CD4-positive, CD25-positive, alpha-beta regulatory T cell (primary cell): ENCODE measurements at regions not wholly inside any gene's neighbourhood (a gene's known extent, or its start where the extent isn't known, plus 50 kb on each side); places are given as distances from the start of the nearest gene placed in this dataset.

Experiments used
- ATAC-seq, 2 donors: fragments of 150-1000 bp; cut with Tn5 transposase; one replicate each; pipeline ENCODE4 v1.10.0; 2021; ENCODE audit warnings: low read depth in 2 of 2, moderate number of reproducible peaks in 2 of 2, moderate library complexity in 1 of 2
- DNase-seq, 3 donors: peaks; one replicate each; pipeline versions ENCODE4 v3.0.0 to v3.0.0-alpha.2; 2012 to 2022; ENCODE audit warnings: mixed read lengths in 1 of 3
- H3K27ac ChIP-seq: one replicate; pipeline ENCODE4 v1.7.0; 2013; ENCODE audit warnings: mild to moderate bottlenecking, low read length; ENCODE audit not compliant: insufficient read depth, poor library complexity, severe bottlenecking
- H3K27me3 ChIP-seq: one replicate; pipeline ENCODE4 v1.7.0; 2013; ENCODE audit warnings: low read length; ENCODE audit not compliant: control insufficient read depth, insufficient read depth
- H3K36me3 ChIP-seq: one replicate; pipeline ENCODE4 v1.7.0; 2013; ENCODE audit warnings: mild to moderate bottlenecking, low read length, moderate library complexity; ENCODE audit not compliant: control insufficient read depth, insufficient read depth
- H3K4me1 ChIP-seq: 2 replicates; pipeline ENCODE4 v1.7.0; 2013; ENCODE audit warnings: mild to moderate bottlenecking, low read length; ENCODE audit not compliant: insufficient read depth, control insufficient read depth, poor library complexity, severe bottlenecking
- H3K4me3 ChIP-seq: one replicate; pipeline ENCODE4 v1.7.0; 2013; ENCODE audit warnings: low read depth, mild to moderate bottlenecking, low read length, moderate library complexity
- H3K9me3 ChIP-seq, 2 experiments: 1 replicate in 1 of 2; 2 replicates in 1 of 2; pipeline ENCODE4 v1.7.0; 2013; ENCODE audit warnings: low read length in 2 of 2, mild to moderate bottlenecking in 1 of 2, moderate library complexity in 1 of 2; ENCODE audit not compliant: control insufficient read depth in 2 of 2
- H3K27ac Mint-ChIP-seq, 3 donors: one replicate each; pipeline ENCODE4 v1.8.0; 2020 to 2022; ENCODE audit warnings: mild to moderate bottlenecking in 3 of 3, mixed read lengths in 3 of 3, moderate library complexity in 2 of 3
- H3K27me3 Mint-ChIP-seq: one replicate; pipeline ENCODE4 v1.8.0; 2022; ENCODE audit warnings: mild to moderate bottlenecking, mixed read lengths
- H3K36me3 Mint-ChIP-seq: one replicate; pipeline ENCODE4 v1.8.0; 2020; ENCODE audit warnings: mixed read lengths
- H3K4me1 Mint-ChIP-seq, 4 donors: one replicate each; pipeline ENCODE4 v1.8.0; 2020 to 2022; ENCODE audit warnings: mixed read lengths in 4 of 4, mild to moderate bottlenecking in 1 of 4
- H3K4me3 Mint-ChIP-seq, 4 donors: one replicate each; pipeline ENCODE4 v1.8.0; 2020 to 2022; ENCODE audit warnings: mild to moderate bottlenecking in 4 of 4, mixed read lengths in 4 of 4, moderate library complexity in 3 of 4
- H3K9me3 Mint-ChIP-seq, 7 donors: one replicate each; pipeline ENCODE4 v1.8.0; 2020 to 2022; ENCODE audit warnings: mixed read lengths in 7 of 7, mild to moderate bottlenecking in 3 of 7, moderate library complexity in 2 of 7

GRCh38 chr20:11140359-11140758 is 466.6 kb upstream of the JAG1 start:
- Histone ChIP-seq H3K9me3 (no peaks in the 10 kb centered on the region), H3K36me3 (no peaks in the 10 kb centered on the region), H3K27me3 (no peaks in the 10 kb centered on the region), H3K27ac (no peak overlapping the region), H3K4me1 (no peaks in the 10 kb centered on the region), H3K4me3 (no peak overlapping the region)
- Mint-ChIP-seq H3K4me1 (no peaks in the 10 kb centered on the region), H3K4me3 (no peak overlapping the region), H3K36me3 (no peaks in the 10 kb centered on the region), H3K27me3 (no peaks in the 10 kb centered on the region), H3K9me3 (peaks cover 0 to 12% (median 4%) of the 10 kb centered on the region in 7 donors), H3K27ac (no peak overlapping the region)
- DNase-seq (no peak), ATAC-seq (no peak)

GRCh38 chr20:11143481-11143880 is 469.7 kb upstream of the JAG1 start:
- H3K27ac ChIP-seq, result no peak overlapping the region
- no peaks in the 10 kb centered on the region for H3K36me3 ChIP-seq
- DNase-seq, result no peak
- H3K27me3 Mint-ChIP-seq, result no peaks in the 10 kb centered on the region
- H3K9me3 ChIP-seq, result no peaks in the 10 kb centered on the region
- no peak overlapping the region for H3K27ac Mint-ChIP-seq
- no peaks in the 10 kb centered on the region for H3K4me1 Mint-ChIP-seq
- H3K27me3 ChIP-seq, result no peaks in the 10 kb centered on the region
- H3K4me3 Mint-ChIP-seq, result no peak overlapping the region
- peaks cover 0 to 9% (median 4%) of the 10 kb centered on the region in 7 donors for H3K9me3 Mint-ChIP-seq
- no peak overlapping the region for H3K4me3 ChIP-seq
- H3K36me3 Mint-ChIP-seq, result no peaks in the 10 kb centered on the region
- H3K4me1 ChIP-seq, result no peaks in the 10 kb centered on the region
- ATAC-seq, result no peak

DNA sequence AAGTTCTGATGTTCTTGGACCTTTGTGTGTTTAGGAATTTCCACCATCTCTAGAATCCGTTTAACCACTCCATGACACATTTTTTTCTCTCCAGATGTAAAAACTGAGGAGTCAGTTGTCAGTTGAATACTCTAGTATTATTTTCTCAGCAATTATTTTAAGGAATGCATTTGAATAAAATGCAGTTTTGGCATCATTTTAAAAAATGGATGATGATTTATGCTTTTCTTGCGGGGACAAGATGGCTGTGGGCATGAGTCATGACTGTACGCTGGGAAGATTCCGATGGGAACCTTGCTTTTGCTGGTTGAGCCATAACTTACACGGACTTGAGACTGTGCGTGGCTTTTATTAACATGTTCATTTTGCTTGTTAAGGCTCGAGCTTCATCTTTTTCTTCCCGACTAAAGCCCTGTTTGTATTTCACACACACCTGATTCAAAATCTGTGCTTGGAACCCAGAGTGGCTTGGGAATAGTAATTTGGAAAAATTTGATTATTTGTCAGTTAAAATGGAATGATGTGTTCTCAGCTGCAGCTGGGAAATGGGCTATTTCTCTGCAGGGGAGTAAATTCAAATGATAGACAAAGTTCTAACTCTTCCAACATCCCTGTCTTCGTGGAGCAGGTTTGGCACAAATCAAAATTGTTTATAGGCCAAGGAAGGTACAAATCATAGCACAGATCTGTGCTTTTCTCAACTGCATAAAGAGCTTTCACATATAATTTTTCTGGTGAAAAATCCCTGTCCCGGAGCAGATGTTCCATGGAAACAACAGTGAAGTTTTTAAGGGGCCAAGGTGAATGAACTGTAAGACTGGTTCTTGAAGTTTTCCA is 470.5 kb upstream of the JAG1 start:
- no peak for ATAC-seq
- no peaks in the 10 kb centered on the region for H3K36me3 Mint-ChIP-seq
- Histone ChIP-seq H3K4me1 (no peaks in the 10 kb centered on the region), H3K27me3 (no peaks in the 10 kb centered on the region), H3K36me3 (no peaks in the 10 kb centered on the region), H3K27ac (no peak overlapping the region), H3K4me3 (no peak overlapping the region), H3K9me3 (no peaks in the 10 kb centered on the region)
- peaks cover 0 to 8% (median 4%) of the 10 kb centered on the region in 7 donors for H3K9me3 Mint-ChIP-seq
- no peaks in the 10 kb centered on the region for H3K27me3 Mint-ChIP-seq
- H3K4me3 Mint-ChIP-seq, result no peak overlapping the region
- H3K27ac Mint-ChIP-seq, result no peak overlapping the region
- DNase-seq, result no peak
- H3K4me1 Mint-ChIP-seq, result no peaks in the 10 kb centered on the region

DNA sequence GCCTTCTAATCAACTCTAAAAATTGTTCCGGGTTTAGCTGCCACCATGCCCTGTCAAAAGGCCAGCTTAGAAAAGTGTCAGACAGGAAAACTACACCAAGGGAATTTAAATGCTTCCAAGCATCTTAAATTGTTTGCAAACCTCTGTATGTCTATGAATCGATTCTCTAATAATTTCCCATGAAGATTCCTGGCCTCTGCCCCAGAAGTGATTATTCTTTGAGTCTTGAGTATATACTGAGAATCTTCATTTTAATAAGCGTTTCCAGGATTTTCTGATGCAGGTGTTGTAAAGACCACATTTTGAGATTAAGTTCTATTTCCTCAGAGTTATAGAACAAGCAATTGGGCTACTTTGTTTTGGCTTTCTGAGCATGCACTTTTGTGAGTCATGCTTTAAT is 471.8 kb upstream of the JAG1 start:
- Mint-ChIP-seq H3K27ac (no peak overlapping the region), H3K4me3 (no peak overlapping the region), H3K36me3 (no peaks in the 10 kb centered on the region), H3K4me1 (no peaks in the 10 kb centered on the region), H3K9me3 (peaks cover 0 to 8% (median under 1%) of the 10 kb centered on the region in 7 donors), H3K27me3 (no peaks in the 10 kb centered on the region)
- DNase-seq, result no peak
- H3K27ac ChIP-seq, result no peak overlapping the region
- H3K4me1 ChIP-seq, result no peaks in the 10 kb centered on the region
- no peaks in the 10 kb centered on the region for H3K27me3 ChIP-seq
- H3K36me3 ChIP-seq, result no peaks in the 10 kb centered on the region
- no peak overlapping the region for H3K4me3 ChIP-seq
- no peak for ATAC-seq
- no peaks in the 10 kb centered on the region for H3K9me3 ChIP-seq

DNA sequence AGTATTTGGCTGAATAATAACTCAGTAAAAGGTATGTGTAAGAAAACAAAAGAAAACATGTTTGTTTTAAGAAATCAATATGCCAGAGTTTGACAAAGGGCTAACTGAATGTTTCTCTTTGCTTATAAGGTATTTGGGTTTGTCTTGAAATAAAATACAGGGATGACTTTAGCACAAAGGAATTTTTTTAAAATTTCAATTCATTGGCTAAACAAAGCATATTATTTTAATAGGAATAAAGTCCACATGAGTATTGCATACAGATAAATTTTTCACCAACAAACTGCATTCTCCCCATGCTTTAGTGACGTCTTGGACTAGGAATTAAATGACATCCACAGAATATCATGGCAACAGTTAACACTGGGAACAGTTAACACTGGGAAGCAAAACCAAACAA is 480.0 kb upstream of the JAG1 start:
- Mint-ChIP-seq H3K9me3 (peaks cover 0 to 5% (median 0%) of the 10 kb centered on the region in 7 donors), H3K27ac (no peak overlapping the region), H3K36me3 (no peaks in the 10 kb centered on the region), H3K4me1 (no peaks in the 10 kb centered on the region), H3K4me3 (no peak overlapping the region), H3K27me3 (no peaks in the 10 kb centered on the region)
- no peaks in the 10 kb centered on the region for H3K27me3 ChIP-seq
- no peak for ATAC-seq
- DNase-seq, result no peak
- no peak overlapping the region for H3K4me3 ChIP-seq
- no peaks in the 10 kb centered on the region for H3K9me3 ChIP-seq
- no peak overlapping the region for H3K27ac ChIP-seq
- no peaks in the 10 kb centered on the region for H3K36me3 ChIP-seq
- H3K4me1 ChIP-seq, result no peaks in the 10 kb centered on the region

DNA sequence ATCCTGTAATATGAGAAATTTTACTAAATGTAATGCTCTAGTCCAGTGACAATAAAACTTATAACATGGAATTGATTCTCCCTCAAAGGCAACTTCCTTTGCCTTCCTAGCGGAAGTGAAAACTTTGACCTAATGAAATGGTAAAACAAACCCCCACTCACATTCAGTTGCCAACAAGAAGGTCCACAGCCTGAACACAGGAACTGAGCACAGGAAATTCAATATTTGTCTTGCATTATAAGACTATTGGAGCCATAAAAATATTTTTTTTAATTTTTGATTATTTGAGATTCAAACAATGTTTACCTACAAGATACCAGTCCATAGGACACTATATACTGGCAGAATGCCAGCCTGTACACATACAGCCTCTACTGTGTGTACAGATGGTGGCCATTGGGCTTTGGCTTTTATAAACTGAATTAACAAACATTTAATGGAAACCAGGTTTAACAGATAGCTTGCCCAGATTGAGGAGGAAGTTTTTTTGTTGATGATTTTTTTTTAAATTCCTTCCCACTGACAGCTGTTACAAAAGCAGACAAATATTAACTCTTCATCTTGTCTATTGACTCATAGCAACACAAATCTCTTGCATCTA is 481.5 kb upstream of the JAG1 start:
- no peak for ATAC-seq
- no peaks in the 10 kb centered on the region for H3K27me3 Mint-ChIP-seq
- H3K36me3 ChIP-seq, result no peaks in the 10 kb centered on the region

GRCh38 chr20:11156922-11157321 is 483.1 kb upstream of the JAG1 start:
- DNase-seq, result no peak
- H3K27ac ChIP-seq, result no peak overlapping the region
- H3K27me3 ChIP-seq, result no peaks in the 10 kb centered on the region
- H3K36me3 ChIP-seq, result no peaks in the 10 kb centered on the region
- Mint-ChIP-seq H3K4me3 (no peak overlapping the region), H3K27me3 (no peaks in the 10 kb centered on the region), H3K27ac (no peak overlapping the region), H3K4me1 (no peaks in the 10 kb centered on the region), H3K9me3 (peaks cover 0 to 7% (median 0%) of the 10 kb centered on the region in 7 donors), H3K36me3 (no peaks in the 10 kb centered on the region)
- H3K9me3 ChIP-seq, result no peaks in the 10 kb centered on the region
- H3K4me3 ChIP-seq, result no peak overlapping the region
- H3K4me1 ChIP-seq, result no peaks in the 10 kb centered on the region
- no peak for ATAC-seq

More for the DNA sequence above, 481.5 kb upstream of the JAG1 start:
- Histone ChIP-seq H3K4me3 (no peak overlapping the region), H3K27me3 (no peaks in the 10 kb centered on the region), H3K27ac (no peak overlapping the region), H3K9me3 (no peaks in the 10 kb centered on the region), H3K4me1 (no peaks in the 10 kb centered on the region)
- H3K27ac Mint-ChIP-seq, result no peak overlapping the region
- no peak for DNase-seq
- H3K4me3 Mint-ChIP-seq, result no peak overlapping the region
- peaks cover 0 to 5% (median 0%) of the 10 kb centered on the region in 7 donors for H3K9me3 Mint-ChIP-seq
- H3K36me3 Mint-ChIP-seq, result no peaks in the 10 kb centered on the region
- no peaks in the 10 kb centered on the region for H3K4me1 Mint-ChIP-seq

GRCh38 chr20:11158146-11158545 is 484.3 kb upstream of the JAG1 start:
- no peaks in the 10 kb centered on the region for H3K36me3 ChIP-seq
- no peaks in the 10 kb centered on the region for H3K4me1 Mint-ChIP-seq
- no peak overlapping the region for H3K4me3 ChIP-seq
- H3K27me3 Mint-ChIP-seq, result no peaks in the 10 kb centered on the region
- H3K4me3 Mint-ChIP-seq, result no peak overlapping the region
- no peaks in the 10 kb centered on the region for H3K4me1 ChIP-seq
- DNase-seq, result no peak
- no peaks in the 10 kb centered on the region for H3K27me3 ChIP-seq
- H3K36me3 Mint-ChIP-seq, result no peaks in the 10 kb centered on the region
- H3K9me3 ChIP-seq, result no peaks in the 10 kb centered on the region
- ATAC-seq, result no peak
- peaks cover 0 to 7% (median 4%) of the 10 kb centered on the region in 7 donors for H3K9me3 Mint-ChIP-seq
- H3K27ac ChIP-seq, result no peak overlapping the region
- H3K27ac Mint-ChIP-seq, result no peak overlapping the region
